ENCODE measurements at regions not wholly inside any gene's neighbourhood (a gene's known extent, or its start where the extent isn't known, plus 50 kb on each side); places are given as distances from the start of the nearest gene placed in this dataset.
"Not testable (repeated sequence)": the region's sequence is repeated elsewhere in the genome, so short reads cannot be mapped to it uniquely, and the experiment has no call there.

GRCh38 chr22:40107851-40108378 is 69.8 kb upstream of the TNRC6B start:
- no peaks in the 10 kb centered on the region for H3K27me3 ChIP-seq (ENCODE audit: insufficient read depth)
- H3K79me2 ChIP-seq (ENCODE audit: insufficient read depth): no peaks in the 10 kb centered on the region
- CTCF ChIA-PET: interaction anchor here (1.6 kb wide), 1 partner anchor 16 kb away, joined by 8 read pairs; no protein-coding TSS in a partner anchor
- no peak for TF ChIP-seq GABPA (IDR thresholded peaks at IDR 0.05; ENCODE audit: low read depth)
- TF ChIP-seq NFIC (IDR thresholded peaks at IDR 0.05; ENCODE audit: borderline replicate concordance): no peak
- no peak for TF ChIP-seq PBX3 (IDR thresholded peaks at IDR 0.05)
- no peak for TF ChIP-seq USF2 (IDR thresholded peaks at IDR 0.05; ENCODE audit: borderline replicate concordance, low read depth, low read length)
- TF ChIP-seq TEAD4 (IDR thresholded peaks at IDR 0.05; ENCODE audit: borderline replicate concordance, insufficient read depth): no peak
- TF ChIP-seq POLR2AphosphoS5 (IDR thresholded peaks at IDR 0.05; ENCODE audit: low read depth, low read length): no peak
- no peak for TF ChIP-seq MAX (IDR thresholded peaks at IDR 0.05; ENCODE audit: low read depth)
- no peak for TF ChIP-seq TAF1 (IDR thresholded peaks at IDR 0.05; ENCODE audit: borderline replicate concordance, low read depth, low read length)
- TF ChIP-seq ELF1 (IDR thresholded peaks at IDR 0.05): no peak
- TF ChIP-seq FOXJ3 (CRISPR knock-in tag; IDR thresholded peaks at IDR 0.05): no peak
- TF ChIP-seq EZH2phosphoT487 (IDR thresholded peaks at IDR 0.05; ENCODE audit: borderline replicate concordance, low read depth): no peak
- no peaks in the 10 kb centered on the region for H3F3A ChIP-seq (replicated peaks; ENCODE audit: insufficient read depth)
- no peaks in the 10 kb centered on the region; a peak in 1 of 4 replicates for H3K4me1 ChIP-seq (ENCODE audit: control insufficient read depth in 1 of 2, insufficient read depth in 2 of 2, low read depth in 1 of 2, low read length in 1 of 2)
- no peaks in the 10 kb centered on the region for H4K20me1 ChIP-seq (ENCODE audit: insufficient read depth)
- 82% methylated on average over 4 of the region's 6 CpGs for WGBS (ENCODE audit: low lambda C conversion rate)
- POLR2A ChIA-PET: no interaction called here
- no peak overlapping the region for H2AFZ ChIP-seq (ENCODE audit: low read depth)
- no peak overlapping the region for H3K27ac ChIP-seq (ENCODE audit: low read depth in 2 of 2, low read length in 1 of 2)
- no peaks in the 10 kb centered on the region for H3K36me3 ChIP-seq (replicated peaks in 1 of 2; ENCODE audit: control insufficient read depth in 1 of 2, insufficient read depth in 2 of 2, low read length in 1 of 2)
- no peak overlapping the region for H3K4me3 ChIP-seq (ENCODE audit: low read depth in 2 of 2, low read length in 1 of 2)
- DNase-seq: no peak
- H3K9ac ChIP-seq: no peak overlapping the region
- no peaks in the 10 kb centered on the region for H3K9me2 ChIP-seq
- H3K4me2 ChIP-seq: no peak overlapping the region
- no peaks in the 10 kb centered on the region for H3K9me3 ChIP-seq

DNA sequence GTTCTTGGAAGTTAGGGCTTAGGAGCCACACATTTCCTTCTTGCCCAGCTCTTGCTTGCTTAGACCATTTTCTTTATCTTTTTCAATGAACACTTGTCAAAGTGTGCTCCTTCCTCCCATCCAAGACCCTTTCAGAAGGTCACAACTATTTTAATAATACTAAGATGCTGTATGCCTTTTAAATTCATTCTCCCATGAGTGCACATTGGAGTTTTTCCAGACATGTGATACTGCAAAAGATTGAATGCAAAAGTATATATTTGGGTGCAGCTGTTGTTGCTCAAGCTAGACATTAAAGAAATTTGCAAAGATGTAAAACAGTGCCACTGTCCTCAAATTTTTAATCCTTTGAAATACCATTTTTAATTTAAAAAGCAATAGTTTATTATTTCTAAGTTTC is 69.3 kb upstream of the TNRC6B start:
- H3K27ac ChIP-seq (ENCODE audit: low read depth in 2 of 2, low read length in 1 of 2): no peak overlapping the region
- no peaks in the 10 kb centered on the region for H3F3A ChIP-seq (replicated peaks; ENCODE audit: insufficient read depth)
- no peaks in the 10 kb centered on the region for H3K79me2 ChIP-seq (ENCODE audit: insufficient read depth)
- no peak overlapping the region for H3K9ac ChIP-seq
- no peak overlapping the region for H3K4me2 ChIP-seq
- no peaks in the 10 kb centered on the region for H4K20me1 ChIP-seq (ENCODE audit: insufficient read depth)
- no peak overlapping the region for H2AFZ ChIP-seq (ENCODE audit: low read depth)
- H3K4me1 ChIP-seq (ENCODE audit: control insufficient read depth in 1 of 2, insufficient read depth in 2 of 2, low read depth in 1 of 2, low read length in 1 of 2): no peaks in the 10 kb centered on the region; a peak in 1 of 4 replicates
- no peak for DNase-seq
- no peak overlapping the region for H3K4me3 ChIP-seq (ENCODE audit: low read depth in 2 of 2, low read length in 1 of 2)
- POLR2A ChIA-PET: no interaction called here
- no peaks in the 10 kb centered on the region for H3K9me3 ChIP-seq
- TF ChIP-seq EZH2phosphoT487 (IDR thresholded peaks at IDR 0.05; ENCODE audit: borderline replicate concordance, low read depth): no peak
- no peak for TF ChIP-seq EP300 (IDR thresholded peaks at IDR 0.05; ENCODE audit: borderline replicate concordance in 1 of 2, low read depth in 1 of 2, low read length in 1 of 2)
- H3K9me2 ChIP-seq: no peaks in the 10 kb centered on the region
- CTCF ChIA-PET: no interaction called here
- H3K36me3 ChIP-seq (replicated peaks in 1 of 2; ENCODE audit: control insufficient read depth in 1 of 2, insufficient read depth in 2 of 2, low read length in 1 of 2): no peaks in the 10 kb centered on the region
- H3K27me3 ChIP-seq (ENCODE audit: insufficient read depth): no peaks in the 10 kb centered on the region

DNA sequence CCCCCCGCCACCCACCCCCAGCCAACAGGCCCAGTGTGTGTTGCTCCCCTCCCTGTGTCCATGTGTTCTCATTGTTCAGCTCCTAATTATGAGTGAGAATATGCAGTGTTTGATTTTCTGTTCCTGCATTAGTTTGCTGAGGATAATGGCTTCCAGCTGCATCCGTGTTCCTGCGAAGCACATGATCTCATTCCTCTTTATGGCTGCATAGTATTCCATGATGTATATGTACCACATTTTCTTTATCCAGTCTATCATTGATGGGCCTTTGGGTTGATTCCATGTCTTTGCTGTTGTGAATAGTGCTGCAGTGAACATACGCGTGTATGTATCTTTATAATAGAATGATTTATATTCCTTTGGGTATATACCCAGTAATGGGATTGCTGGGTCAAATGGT is 68.8 kb upstream of the TNRC6B start:
- H3F3A ChIP-seq (replicated peaks; ENCODE audit: insufficient read depth); H4K20me1 ChIP-seq (ENCODE audit: insufficient read depth); H3K79me2 ChIP-seq (ENCODE audit: insufficient read depth); H3K36me3 ChIP-seq (replicated peaks in 1 of 2; ENCODE audit: control insufficient read depth in 1 of 2, insufficient read depth in 2 of 2, low read length in 1 of 2); H3K9ac ChIP-seq; H3K9me3 ChIP-seq; H3K4me1 ChIP-seq (ENCODE audit: control insufficient read depth in 1 of 2, insufficient read depth in 2 of 2, low read depth in 1 of 2, low read length in 1 of 2); DNase-seq; H2AFZ ChIP-seq (ENCODE audit: low read depth); H3K4me3 ChIP-seq (ENCODE audit: low read depth in 2 of 2, low read length in 1 of 2); H3K27me3 ChIP-seq (ENCODE audit: insufficient read depth); H3K4me2 ChIP-seq; H3K9me2 ChIP-seq; H3K27ac ChIP-seq (ENCODE audit: low read depth in 2 of 2, low read length in 1 of 2); POLR2A ChIA-PET: not testable (repeated sequence)
- WGBS (ENCODE audit: low lambda C conversion rate): 98% methylated on average over 5 of the region's 5 CpGs
- CTCF ChIA-PET: interaction anchor here (0.5 kb wide), 1 partner anchor 43 kb away, joined by 3 read pairs; no protein-coding TSS in a partner anchor
